Bronchial epithelial cell (primary cell): ENCODE measurements at regions not wholly inside any gene's neighbourhood (a gene's known extent, or its start where the extent isn't known, plus 50 kb on each side); places are given as distances from the start of the nearest gene placed in this dataset.
"Not testable (repeated sequence)": the region's sequence is repeated elsewhere in the genome, so short reads cannot be mapped to it uniquely, and the experiment has no call there.

ENCODE experiments used
- DNase-seq: peaks from one replicate; pipeline ENCODE4 v3.0.0-alpha.2; 2010; ENCODE audit warnings: low read depth
- FAIRE-seq: peaks from 2 replicates; lab custom pipeline; 2011; peaks lifted over from hg19 to GRCh38; lab: Jason Lieb, UNC
- H3K27me3 ChIP-seq: 2 replicates; pipeline ENCODE4 v1.5.1; 2011; ENCODE audit warnings: low read length; ENCODE audit not compliant: control insufficient read depth, insufficient read depth
- H3K36me3 ChIP-seq: 2 replicates; pipeline ENCODE4 v1.5.1; 2011; ENCODE audit warnings: low read length; ENCODE audit not compliant: control insufficient read depth, insufficient read depth
- H3K4me3 ChIP-seq: 2 replicates; pipeline ENCODE4 v1.5.1; 2011; ENCODE audit warnings: mild to moderate bottlenecking, low read depth, low read length, control low read depth
- TF ChIP-seq, protein P1 (sequence below): IDR thresholded peaks from 2 replicates; pipeline ENCODE4 v1.5.1; 2011; ENCODE audit warnings: mild to moderate bottlenecking, moderate library complexity, low read length, control low read depth, inconsistent platforms; ENCODE audit not compliant: insufficient read depth, severe bottlenecking

DNA sequence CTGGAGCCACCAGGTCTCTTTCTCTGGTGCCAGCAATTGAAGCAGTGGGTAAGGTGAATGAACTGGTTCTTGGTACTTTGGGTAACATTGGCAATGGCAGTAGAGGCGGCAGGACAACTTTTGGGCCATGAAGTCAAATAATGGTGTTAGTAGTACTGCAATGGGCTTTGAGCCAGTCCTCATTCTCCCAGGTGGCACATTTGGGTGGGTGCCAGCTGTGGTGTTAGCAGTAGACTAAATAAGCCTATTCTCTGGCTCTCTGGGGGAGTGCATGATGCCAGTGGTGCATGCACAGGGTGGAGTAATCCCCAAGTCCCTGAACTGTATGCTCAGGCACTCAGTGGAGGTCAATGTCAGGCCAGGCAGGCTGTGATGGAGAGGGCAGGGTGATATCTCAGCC lies 120.2 kb upstream of the LRRTM4 start:
- no peak for FAIRE-seq
- H3K4me3 ChIP-seq = no peak overlapping the region
- no peak for DNase-seq
- TF ChIP-seq, protein P1, sequence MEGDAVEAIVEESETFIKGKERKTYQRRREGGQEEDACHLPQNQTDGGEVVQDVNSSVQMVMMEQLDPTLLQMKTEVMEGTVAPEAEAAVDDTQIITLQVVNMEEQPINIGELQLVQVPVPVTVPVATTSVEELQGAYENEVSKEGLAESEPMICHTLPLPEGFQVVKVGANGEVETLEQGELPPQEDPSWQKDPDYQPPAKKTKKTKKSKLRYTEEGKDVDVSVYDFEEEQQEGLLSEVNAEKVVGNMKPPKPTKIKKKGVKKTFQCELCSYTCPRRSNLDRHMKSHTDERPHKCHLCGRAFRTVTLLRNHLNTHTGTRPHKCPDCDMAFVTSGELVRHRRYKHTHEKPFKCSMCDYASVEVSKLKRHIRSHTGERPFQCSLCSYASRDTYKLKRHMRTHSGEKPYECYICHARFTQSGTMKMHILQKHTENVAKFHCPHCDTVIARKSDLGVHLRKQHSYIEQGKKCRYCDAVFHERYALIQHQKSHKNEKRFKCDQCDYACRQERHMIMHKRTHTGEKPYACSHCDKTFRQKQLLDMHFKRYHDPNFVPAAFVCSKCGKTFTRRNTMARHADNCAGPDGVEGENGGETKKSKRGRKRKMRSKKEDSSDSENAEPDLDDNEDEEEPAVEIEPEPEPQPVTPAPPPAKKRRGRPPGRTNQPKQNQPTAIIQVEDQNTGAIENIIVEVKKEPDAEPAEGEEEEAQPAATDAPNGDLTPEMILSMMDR = no peak
- H3K27me3 ChIP-seq = no peaks in the 10 kb centered on the region
- H3K36me3 ChIP-seq = no peaks in the 10 kb centered on the region

DNA sequence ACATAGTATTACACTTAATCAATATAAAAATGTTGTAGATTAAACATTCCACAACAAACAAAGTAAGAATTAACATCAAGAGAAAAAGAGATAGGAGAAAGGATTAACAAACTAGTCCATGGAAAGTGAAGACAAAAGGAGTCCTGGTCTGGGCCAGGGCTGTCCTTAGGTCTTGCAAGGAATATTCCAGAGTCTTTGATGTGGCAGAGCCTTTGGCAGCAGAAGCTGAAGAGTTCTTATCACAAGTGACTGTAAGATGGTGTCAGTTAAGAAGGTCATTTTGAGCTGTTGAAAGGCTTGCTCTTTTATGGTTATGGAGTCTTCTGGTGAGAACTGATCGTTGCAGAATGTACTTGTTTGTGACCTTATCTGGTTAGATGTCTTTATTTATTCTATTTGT lies 127.7 kb upstream of the LRRTM4 start:
- no peak for FAIRE-seq
- TF ChIP-seq, protein P1 = no peak
- no peaks in the 10 kb centered on the region for H3K36me3 ChIP-seq
- H3K27me3 ChIP-seq = no peaks in the 10 kb centered on the region
- DNase-seq = no peak
- no peak overlapping the region for H3K4me3 ChIP-seq

- no peak for FAIRE-seq
Observed at GRCh38 chr2:77652499-77652898, 130.3 kb upstream of the LRRTM4 start.

GRCh38 chr2:77664491-77664890 lies 142.3 kb upstream of the LRRTM4 start:
- no peak for FAIRE-seq
- Histone ChIP-seq H3K4me3 (no peak overlapping the region), H3K27me3 (no peaks in the 10 kb centered on the region), H3K36me3 (no peaks in the 10 kb centered on the region)
- no peak for DNase-seq
- TF ChIP-seq, protein P1 = no peak

More at GRCh38 chr2:77652499-77652898, 130.3 kb upstream of the LRRTM4 start:
- Histone ChIP-seq H3K4me3 (no peak overlapping the region), H3K36me3 (no peaks in the 10 kb centered on the region), H3K27me3 (no peaks in the 10 kb centered on the region)
- DNase-seq = no peak
- TF ChIP-seq, protein P1 = no peak

DNA sequence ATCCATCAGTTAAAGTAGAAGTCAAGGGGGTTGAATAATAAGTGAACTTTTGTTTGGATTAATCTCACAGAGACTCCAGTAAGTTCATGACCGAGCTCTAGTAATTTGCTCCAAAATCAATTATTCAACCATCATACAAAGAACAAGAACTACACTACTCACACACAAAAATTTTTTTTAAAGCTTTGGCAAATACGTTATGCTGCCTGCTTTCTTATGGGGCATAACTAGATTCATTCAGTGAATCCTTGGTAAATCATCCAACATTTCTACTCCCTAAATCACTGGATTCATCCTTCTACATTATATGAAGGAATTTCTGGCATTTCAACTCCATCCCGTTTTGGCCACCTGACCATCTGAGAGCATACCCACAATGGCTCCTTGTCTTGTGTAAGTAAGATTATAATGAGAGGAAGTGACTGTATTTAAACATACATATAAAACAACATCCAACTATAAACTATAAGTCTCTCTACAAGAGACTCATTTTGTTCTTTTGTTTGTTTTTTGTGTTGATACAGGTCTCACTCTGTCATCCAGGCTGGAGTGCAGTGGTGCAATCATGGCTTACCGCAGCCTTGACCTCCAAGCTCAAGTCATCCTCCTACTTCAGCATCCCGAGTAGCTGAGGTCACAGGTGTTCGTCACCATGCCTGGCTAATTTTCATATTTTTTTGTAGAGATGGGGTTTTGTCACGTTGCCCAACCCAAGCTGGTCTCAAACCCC lies 144.2 kb upstream of the LRRTM4 start:
- FAIRE-seq (no peak), DNase-seq (no peak)
- H3K36me3 ChIP-seq = no peaks in the 10 kb centered on the region
- TF ChIP-seq, protein P1 = no peak
- no peak overlapping the region for H3K4me3 ChIP-seq
- H3K27me3 ChIP-seq = no peaks in the 10 kb centered on the region

- not testable (repeated sequence) for H3K27me3 ChIP-seq, DNase-seq, H3K4me3 ChIP-seq, H3K36me3 ChIP-seq
- FAIRE-seq = peak; percentile 23
Observed at GRCh38 chr2:77684543-77685319, 162.6 kb upstream of the LRRTM4 start.
